ENCODE measurements at regions not wholly inside any gene's neighbourhood (a gene's known extent, or its start where the extent isn't known, plus 50 kb on each side); places are given as distances from the start of the nearest gene placed in this dataset.

GRCh38 chr5:4230786-4231641 is 635.4 kb downstream of the IRX1 start:
- Histone ChIP-seq H3K4me1 (ENCODE audit: insufficient read depth, low read length) (no peaks in the 10 kb centered on the region), H3K36me3 (ENCODE audit: insufficient read depth, low read length) (no peaks in the 10 kb centered on the region), H3K9me3 (ENCODE audit: low read length) (no peaks in the 10 kb centered on the region), H3K4me3 (ENCODE audit: low read length) (no peak overlapping the region), H3K27me3 (ENCODE audit: insufficient read depth, low read length, poor library complexity, severe bottlenecking) (no peaks in the 10 kb centered on the region), H3K27ac (ENCODE audit: low read depth, low read length) (no peak overlapping the region)
- Mint-ChIP-seq H3K4me3 (no peak overlapping the region), H3K4me1 (no peaks in the 10 kb centered on the region), H3K27me3 (no peaks in the 10 kb centered on the region), H3K36me3 (no peaks in the 10 kb centered on the region), H3K9me3 (peaks cover 11 to 27% (median 16%) of the 10 kb centered on the region in 5 donors), H3K27ac (no peak overlapping the region)
- ChIA-PET POLR2A (no interaction called here), CTCF (no interaction called here)
- DNase-seq, result no peak

GRCh38 chr5:4232084-4232483 is 636.5 kb downstream of the IRX1 start:
- Histone ChIP-seq H3K4me1 (ENCODE audit: insufficient read depth, low read length) (no peaks in the 10 kb centered on the region), H3K27ac (ENCODE audit: low read depth, low read length) (no peak overlapping the region), H3K4me3 (ENCODE audit: low read length) (no peak overlapping the region), H3K27me3 (ENCODE audit: insufficient read depth, low read length, poor library complexity, severe bottlenecking) (no peaks in the 10 kb centered on the region), H3K9me3 (ENCODE audit: low read length) (no peaks in the 10 kb centered on the region), H3K36me3 (ENCODE audit: insufficient read depth, low read length) (no peaks in the 10 kb centered on the region)
- Mint-ChIP-seq H3K36me3 (no peaks in the 10 kb centered on the region), H3K4me1 (no peaks in the 10 kb centered on the region), H3K27ac (no peak overlapping the region), H3K9me3 (peaks cover 11 to 27% (median 20%) of the 10 kb centered on the region in 5 donors), H3K4me3 (no peak overlapping the region), H3K27me3 (no peaks in the 10 kb centered on the region)
- no peak for DNase-seq
- CTCF ChIA-PET, result no interaction called here
- POLR2A ChIA-PET, result no interaction called here

DNA sequence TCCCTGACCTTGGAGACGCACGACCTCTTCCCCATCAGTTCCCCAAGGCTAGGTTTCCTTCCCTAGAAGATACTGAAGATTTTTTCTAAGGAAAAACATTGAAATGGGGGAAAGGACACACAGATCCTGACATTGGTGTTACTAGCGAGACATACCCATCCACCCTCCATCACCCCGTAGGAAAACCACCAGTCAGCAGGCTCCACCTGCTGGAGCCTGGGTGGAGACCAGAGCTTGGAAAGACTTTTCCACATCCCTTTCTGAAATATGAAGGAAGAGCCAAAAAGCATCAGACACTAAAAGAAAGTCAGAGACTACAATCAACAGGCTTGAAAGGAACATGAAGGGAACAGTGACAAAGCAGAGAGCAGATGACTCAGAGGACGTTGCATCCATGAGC is 638.0 kb downstream of the IRX1 start:
- Histone ChIP-seq H3K9me3 (ENCODE audit: low read length) (no peaks in the 10 kb centered on the region), H3K27ac (ENCODE audit: low read depth, low read length) (no peak overlapping the region), H3K27me3 (ENCODE audit: insufficient read depth, low read length, poor library complexity, severe bottlenecking) (no peaks in the 10 kb centered on the region), H3K4me3 (ENCODE audit: low read length) (no peak overlapping the region), H3K36me3 (ENCODE audit: insufficient read depth, low read length) (no peaks in the 10 kb centered on the region), H3K4me1 (ENCODE audit: insufficient read depth, low read length) (no peaks in the 10 kb centered on the region)
- Mint-ChIP-seq H3K27ac (no peak overlapping the region), H3K4me1 (no peaks in the 10 kb centered on the region), H3K36me3 (no peaks in the 10 kb centered on the region), H3K4me3 (no peak overlapping the region), H3K9me3 (peaks cover 13 to 27% (median 20%) of the 10 kb centered on the region in 5 donors), H3K27me3 (no peaks in the 10 kb centered on the region)
- POLR2A ChIA-PET, result no interaction called here
- no peak for DNase-seq
- CTCF ChIA-PET, result no interaction called here

- Histone ChIP-seq H3K4me1 (ENCODE audit: insufficient read depth, low read length) (no peaks in the 10 kb centered on the region), H3K27ac (ENCODE audit: low read depth, low read length) (no peak overlapping the region), H3K4me3 (ENCODE audit: low read length) (no peak overlapping the region), H3K27me3 (ENCODE audit: insufficient read depth, low read length, poor library complexity, severe bottlenecking) (no peaks in the 10 kb centered on the region), H3K36me3 (ENCODE audit: insufficient read depth, low read length) (no peaks in the 10 kb centered on the region), H3K9me3 (ENCODE audit: low read length) (no peaks in the 10 kb centered on the region)
- no peaks in the 10 kb centered on the region for H3K4me1 Mint-ChIP-seq
- H3K36me3 Mint-ChIP-seq, result no peaks in the 10 kb centered on the region
- H3K27ac Mint-ChIP-seq, result no peak overlapping the region
- peaks cover 9 to 18% (median 12%) of the 10 kb centered on the region in 5 donors for H3K9me3 Mint-ChIP-seq
- CTCF ChIA-PET, result no interaction called here
- POLR2A ChIA-PET, result no interaction called here
- no peak overlapping the region for H3K4me3 Mint-ChIP-seq
- H3K27me3 Mint-ChIP-seq, result peaks cover 0 to 2% of the 10 kb centered on the region in 2 donors
- no peak for DNase-seq
Observed at GRCh38 chr5:4243479-4244264, 648.0 kb downstream of the IRX1 start.

- Histone ChIP-seq H3K27me3 (ENCODE audit: insufficient read depth, low read length, poor library complexity, severe bottlenecking) (no peaks in the 10 kb centered on the region), H3K9me3 (ENCODE audit: low read length) (no peaks in the 10 kb centered on the region), H3K4me1 (ENCODE audit: insufficient read depth, low read length) (no peaks in the 10 kb centered on the region), H3K4me3 (ENCODE audit: low read length) (no peak overlapping the region), H3K27ac (ENCODE audit: low read depth, low read length) (no peak overlapping the region), H3K36me3 (ENCODE audit: insufficient read depth, low read length) (no peaks in the 10 kb centered on the region)
- Mint-ChIP-seq H3K4me1 (no peaks in the 10 kb centered on the region), H3K9me3 (peaks cover 9 to 17% (median 12%) of the 10 kb centered on the region in 5 donors), H3K36me3 (no peaks in the 10 kb centered on the region), H3K4me3 (no peak overlapping the region), H3K27me3 (peaks cover 0 to 2% of the 10 kb centered on the region in 2 donors), H3K27ac (no peak overlapping the region)
- CTCF ChIA-PET, result no interaction called here
- POLR2A ChIA-PET, result no interaction called here
- no peak for DNase-seq
Observed at GRCh38 chr5:4244306-4244705, 648.7 kb downstream of the IRX1 start.

- H3K4me1 Mint-ChIP-seq, result no peaks in the 10 kb centered on the region
- no peaks in the 10 kb centered on the region for H3K36me3 Mint-ChIP-seq
- H3K4me3 Mint-ChIP-seq, result no peak overlapping the region
- no peaks in the 10 kb centered on the region for H3K27me3 ChIP-seq (ENCODE audit: insufficient read depth, low read length, poor library complexity, severe bottlenecking)
- H3K4me3 ChIP-seq (ENCODE audit: low read length), result no peak overlapping the region
- no peak overlapping the region for H3K27ac ChIP-seq (ENCODE audit: low read depth, low read length)
- ChIA-PET POLR2A (no interaction called here), CTCF (no interaction called here)
- no peak overlapping the region for H3K27ac Mint-ChIP-seq
- peaks cover 9 to 22% (median 13%) of the 10 kb centered on the region in 5 donors for H3K9me3 Mint-ChIP-seq
- no peaks in the 10 kb centered on the region for H3K9me3 ChIP-seq (ENCODE audit: low read length)
- H3K36me3 ChIP-seq (ENCODE audit: insufficient read depth, low read length), result no peaks in the 10 kb centered on the region
- DNase-seq, result no peak
- no peaks in the 10 kb centered on the region for H3K4me1 ChIP-seq (ENCODE audit: insufficient read depth, low read length)
- peaks cover 0 to 2% of the 10 kb centered on the region in 2 donors for H3K27me3 Mint-ChIP-seq
Observed at GRCh38 chr5:4245076-4245475, 649.4 kb downstream of the IRX1 start.

DNA sequence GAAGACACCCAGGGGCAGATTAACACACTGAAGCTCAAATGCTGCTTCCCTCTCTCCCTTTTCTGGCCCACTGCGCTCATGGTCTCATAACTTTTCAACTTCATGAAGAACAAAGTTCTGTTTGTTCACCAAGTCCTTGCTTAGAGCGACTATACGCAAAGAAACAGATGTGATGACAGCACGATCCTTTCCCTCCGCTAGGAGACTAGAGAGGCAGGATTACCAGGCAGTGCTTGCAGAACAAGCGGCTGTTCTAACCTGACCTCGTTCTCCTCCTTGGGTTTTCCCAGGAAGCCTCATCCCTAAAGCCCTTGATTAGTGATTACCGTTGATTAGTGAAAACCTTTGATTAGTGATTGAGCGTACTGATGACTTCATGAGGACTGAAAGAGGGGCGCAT is 649.9 kb downstream of the IRX1 start:
- Mint-ChIP-seq H3K27me3 (peaks cover 0 to 2% of the 10 kb centered on the region in 2 donors), H3K4me1 (no peaks in the 10 kb centered on the region)
- CTCF ChIA-PET, result no interaction called here

DNA sequence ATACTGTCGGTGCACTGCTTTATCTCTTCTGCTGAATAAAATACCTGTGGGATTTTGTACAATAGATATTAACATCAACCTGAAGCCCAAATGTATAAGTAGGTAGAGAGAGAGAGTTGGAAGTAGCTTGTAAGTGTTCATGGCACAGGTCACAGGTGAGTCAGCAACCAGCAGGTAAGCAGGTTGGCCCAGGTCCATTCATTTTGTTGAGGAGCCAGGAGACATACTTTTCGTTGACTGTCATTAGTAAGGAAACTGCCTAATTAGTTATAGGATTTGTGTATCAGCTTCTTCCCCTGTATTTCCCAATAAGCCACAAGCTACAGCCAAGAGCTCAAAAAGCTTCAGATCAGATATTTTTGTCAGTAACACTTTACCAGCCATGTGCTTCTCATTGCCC is 650.8 kb downstream of the IRX1 start:
- no peak overlapping the region for H3K27ac ChIP-seq (ENCODE audit: low read depth, low read length)
- Mint-ChIP-seq H3K4me1 (no peaks in the 10 kb centered on the region), H3K27me3 (peaks cover 0 to 2% of the 10 kb centered on the region in 2 donors), H3K9me3 (peaks cover 8 to 23% (median 13%) of the 10 kb centered on the region in 5 donors), H3K4me3 (no peak overlapping the region), H3K36me3 (no peaks in the 10 kb centered on the region), H3K27ac (no peak overlapping the region)
- H3K9me3 ChIP-seq (ENCODE audit: low read length), result no peaks in the 10 kb centered on the region
- H3K27me3 ChIP-seq (ENCODE audit: insufficient read depth, low read length, poor library complexity, severe bottlenecking), result no peaks in the 10 kb centered on the region
- no peak overlapping the region for H3K4me3 ChIP-seq (ENCODE audit: low read length)
- ChIA-PET POLR2A (no interaction called here), CTCF (no interaction called here)
- H3K4me1 ChIP-seq (ENCODE audit: insufficient read depth, low read length), result no peaks in the 10 kb centered on the region
- DNase-seq, result no peak
- no peaks in the 10 kb centered on the region for H3K36me3 ChIP-seq (ENCODE audit: insufficient read depth, low read length)

More for the DNA sequence above, 649.9 kb downstream of the IRX1 start:
- Histone ChIP-seq H3K9me3 (ENCODE audit: low read length) (no peaks in the 10 kb centered on the region), H3K27ac (ENCODE audit: low read depth, low read length) (no peak overlapping the region), H3K27me3 (ENCODE audit: insufficient read depth, low read length, poor library complexity, severe bottlenecking) (no peaks in the 10 kb centered on the region), H3K4me3 (ENCODE audit: low read length) (no peak overlapping the region), H3K36me3 (ENCODE audit: insufficient read depth, low read length) (no peaks in the 10 kb centered on the region), H3K4me1 (ENCODE audit: insufficient read depth, low read length) (no peaks in the 10 kb centered on the region)
- DNase-seq, result no peak
- Mint-ChIP-seq H3K27ac (no peak overlapping the region), H3K4me3 (no peak overlapping the region), H3K9me3 (peaks cover 5 to 22% (median 13%) of the 10 kb centered on the region in 5 donors), H3K36me3 (no peaks in the 10 kb centered on the region)
- POLR2A ChIA-PET, result no interaction called here

Measured in CD8-positive, alpha-beta memory T cell (primary cell).